ENCODE measurements at regions not wholly inside any gene's neighbourhood (a gene's known extent, or its start where the extent isn't known, plus 50 kb on each side); places are given as distances from the start of the nearest gene placed in this dataset.

DNA sequence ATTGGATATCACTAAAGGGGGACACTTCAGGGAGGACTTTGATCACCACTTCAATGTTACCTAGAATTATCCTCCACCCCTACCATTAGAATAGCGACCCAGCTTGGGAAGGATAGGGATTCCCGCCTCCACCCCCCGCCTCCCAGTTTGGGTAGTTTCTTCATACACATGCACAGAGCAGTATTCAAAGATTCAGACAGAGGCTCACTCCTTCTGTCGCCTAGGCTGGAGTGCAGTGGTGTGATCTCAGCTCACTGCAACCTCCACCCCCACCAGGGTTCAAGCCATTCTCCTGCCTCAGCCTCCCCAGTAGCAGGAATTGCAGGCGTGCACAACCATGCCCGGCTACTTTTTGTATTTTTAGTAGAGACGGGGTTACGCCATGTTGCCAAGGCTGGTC lies 1166.1 kb downstream of the TYW1 start:
- Histone ChIP-seq H3K27ac (ENCODE audit: low read depth, low read length) (no peak overlapping the region), H4K20me1 (ENCODE audit: control insufficient read depth, insufficient read depth, low read depth, low read length) (no peaks in the 10 kb centered on the region), H3K27me3 (ENCODE audit: control insufficient read depth, low read length) (no peaks in the 10 kb centered on the region), H3K4me2 (ENCODE audit: low read length) (no peak overlapping the region), H3F3A (ENCODE audit: control insufficient read depth, insufficient read depth) (no peaks in the 10 kb centered on the region), H3K36me3 (ENCODE audit: control insufficient read depth, low read length) (no peaks in the 10 kb centered on the region), H3K9me2 (replicated peaks; ENCODE audit: control insufficient read depth, low read length) (no peaks in the 10 kb centered on the region), H3K79me2 (ENCODE audit: control insufficient read depth, low read length) (no peaks in the 10 kb centered on the region), H3K4me1 (ENCODE audit: control insufficient read depth, low read length) (no peaks in the 10 kb centered on the region), H3K9me3 (ENCODE audit: control insufficient read depth, insufficient read depth, low read length) (peaks cover 3% of the 10 kb centered on the region; the same call in 1 of the 2 replicates), H3K4me3 (ENCODE audit: low read length) (no peak overlapping the region)
- TF ChIP-seq EZH2phosphoT487 (IDR thresholded peaks at IDR 0.05; ENCODE audit: borderline replicate concordance, low read length) (no peak), CTCF (IDR thresholded peaks at IDR 0.05; ENCODE audit: low read depth, low read length, poor library complexity, severe bottlenecking) (no peak)

- Histone ChIP-seq H3K27ac (ENCODE audit: low read depth, low read length) (no peak overlapping the region), H3K27me3 (ENCODE audit: control insufficient read depth, low read length) (no peaks in the 10 kb centered on the region), H3K4me1 (ENCODE audit: control insufficient read depth, low read length) (no peaks in the 10 kb centered on the region), H3F3A (ENCODE audit: control insufficient read depth, insufficient read depth) (no peaks in the 10 kb centered on the region), H3K9me2 (replicated peaks; ENCODE audit: control insufficient read depth, low read length) (no peaks in the 10 kb centered on the region), H3K36me3 (ENCODE audit: control insufficient read depth, low read length) (no peaks in the 10 kb centered on the region), H3K9me3 (ENCODE audit: control insufficient read depth, insufficient read depth, low read length) (peaks cover 3% of the 10 kb centered on the region; the same call in 1 of the 2 replicates), H3K4me3 (ENCODE audit: low read length) (no peak overlapping the region), H4K20me1 (ENCODE audit: control insufficient read depth, insufficient read depth, low read depth, low read length) (no peaks in the 10 kb centered on the region), H3K79me2 (ENCODE audit: control insufficient read depth, low read length) (no peaks in the 10 kb centered on the region), H3K4me2 (ENCODE audit: low read length) (no peak overlapping the region)
- no peak for TF ChIP-seq EZH2phosphoT487 (IDR thresholded peaks at IDR 0.05; ENCODE audit: borderline replicate concordance, low read length)
- no peak for TF ChIP-seq CTCF (IDR thresholded peaks at IDR 0.05; ENCODE audit: low read depth, low read length, poor library complexity, severe bottlenecking)
Measured at GRCh38 chr7:68166525-68166924, 1169.9 kb downstream of the TYW1 start.

- Histone ChIP-seq H3K9me2 (replicated peaks; ENCODE audit: control insufficient read depth, low read length) (no peaks in the 10 kb centered on the region), H3K36me3 (ENCODE audit: control insufficient read depth, low read length) (no peaks in the 10 kb centered on the region), H3K4me2 (ENCODE audit: low read length) (no peak overlapping the region), H3K27ac (ENCODE audit: low read depth, low read length) (no peak overlapping the region), H3K9me3 (ENCODE audit: control insufficient read depth, insufficient read depth, low read length) (no peaks in the 10 kb centered on the region), H3K79me2 (ENCODE audit: control insufficient read depth, low read length) (no peaks in the 10 kb centered on the region), H3K4me1 (ENCODE audit: control insufficient read depth, low read length) (no peaks in the 10 kb centered on the region), H3K27me3 (ENCODE audit: control insufficient read depth, low read length) (no peaks in the 10 kb centered on the region), H3K4me3 (ENCODE audit: low read length) (no peak overlapping the region), H3F3A (ENCODE audit: control insufficient read depth, insufficient read depth) (no peaks in the 10 kb centered on the region), H4K20me1 (ENCODE audit: control insufficient read depth, insufficient read depth, low read depth, low read length) (no peaks in the 10 kb centered on the region)
- TF ChIP-seq CTCF (IDR thresholded peaks at IDR 0.05; ENCODE audit: low read depth, low read length, poor library complexity, severe bottlenecking), result no peak
- no peak for TF ChIP-seq EZH2phosphoT487 (IDR thresholded peaks at IDR 0.05; ENCODE audit: borderline replicate concordance, low read length)
Measured at GRCh38 chr7:68173513-68173912, 1176.9 kb downstream of the TYW1 start.

GRCh38 chr7:68176974-68177373 lies 1180.3 kb downstream of the TYW1 start:
- TF ChIP-seq EZH2phosphoT487 (IDR thresholded peaks at IDR 0.05; ENCODE audit: borderline replicate concordance, low read length) (no peak), CTCF (IDR thresholded peaks at IDR 0.05; ENCODE audit: low read depth, low read length, poor library complexity, severe bottlenecking) (peak; percentile 90)
- no peaks in the 10 kb centered on the region for H3K9me3 ChIP-seq (ENCODE audit: control insufficient read depth, insufficient read depth, low read length)
- H3K27me3 ChIP-seq (ENCODE audit: control insufficient read depth, low read length), result no peaks in the 10 kb centered on the region
- H3K36me3 ChIP-seq (ENCODE audit: control insufficient read depth, low read length), result no peaks in the 10 kb centered on the region
- H3F3A ChIP-seq (ENCODE audit: control insufficient read depth, insufficient read depth), result no peaks in the 10 kb centered on the region
- H3K27ac ChIP-seq (ENCODE audit: low read depth, low read length), result no peak overlapping the region
- H3K9me2 ChIP-seq (replicated peaks; ENCODE audit: control insufficient read depth, low read length), result no peaks in the 10 kb centered on the region
- no peak overlapping the region for H3K4me3 ChIP-seq (ENCODE audit: low read length)
- no peaks in the 10 kb centered on the region for H3K79me2 ChIP-seq (ENCODE audit: control insufficient read depth, low read length)
- H3K4me1 ChIP-seq (ENCODE audit: control insufficient read depth, low read length), result no peaks in the 10 kb centered on the region
- no peak overlapping the region for H3K4me2 ChIP-seq (ENCODE audit: low read length)
- H4K20me1 ChIP-seq (ENCODE audit: control insufficient read depth, insufficient read depth, low read depth, low read length), result no peaks in the 10 kb centered on the region

All from DOHH2 (cell line).